Lung (tissue), 11 donors: ENCODE measurements at regions not wholly inside any gene's neighbourhood (a gene's known extent, or its start where the extent isn't known, plus 50 kb on each side); places are given as distances from the start of the nearest gene placed in this dataset.

Source experiments
- ATAC-seq: fragments of 200-7000 bp; cut with Tn5 transposase; one replicate; pipeline ENCODE4 v1.9.1; 2020; ENCODE audit warnings: moderate number of reproducible peaks; ENCODE audit not compliant: insufficient read depth, low FRiP score
- DNase-seq, 3 donors: peaks; one replicate each; pipeline ENCODE4 v3.0.0-alpha.2; 2013 to 2017
- H3K27ac ChIP-seq, 2 donors: one replicate each; pipeline ENCODE4 v1.5.1; 2013; ENCODE audit warnings: mild to moderate bottlenecking in 2 of 2, moderate library complexity in 2 of 2, control low read depth in 1 of 2, inconsistent platforms in 1 of 2, low read depth in 1 of 2, low read length in 1 of 2
- H3K27me3 ChIP-seq, 3 donors: one replicate each; pipeline ENCODE4 v1.5.1; 2013; ENCODE audit warnings: low read length in 2 of 3; ENCODE audit not compliant: control insufficient read depth in 3 of 3, insufficient read depth in 3 of 3
- H3K36me3 ChIP-seq, 4 donors: one replicate each; pipeline ENCODE4 v1.5.1; 2013; ENCODE audit warnings: low read length in 4 of 4, mild to moderate bottlenecking in 1 of 4, moderate library complexity in 1 of 4; ENCODE audit not compliant: control insufficient read depth in 4 of 4, insufficient read depth in 4 of 4
- H3K4me1 ChIP-seq, 5 donors: one replicate each; pipeline ENCODE4 v1.5.1; 2013; ENCODE audit warnings: low read length in 5 of 5, mild to moderate bottlenecking in 2 of 5, moderate library complexity in 1 of 5; ENCODE audit not compliant: control insufficient read depth in 5 of 5, insufficient read depth in 5 of 5
- H3K4me3 ChIP-seq: one replicate; pipeline ENCODE4 v1.5.1; 2013; ENCODE audit warnings: mild to moderate bottlenecking, control low read depth, moderate library complexity
- H3K9ac ChIP-seq, 2 donors: one replicate each; pipeline ENCODE4 v1.5.1; 2013; ENCODE audit warnings: low read length in 2 of 2, control low read depth in 1 of 2; ENCODE audit not compliant: insufficient read depth in 1 of 2
- H3K9me3 ChIP-seq, 4 donors: one replicate each; pipeline ENCODE4 v1.5.1; 2013; ENCODE audit warnings: low read length in 3 of 4, mild to moderate bottlenecking in 1 of 4, moderate library complexity in 1 of 4; ENCODE audit not compliant: control insufficient read depth in 4 of 4, insufficient read depth in 3 of 4
- CTCF ChIP-seq: IDR thresholded peaks from 2 replicates; pipeline ENCODE4 v1.5.1; 2012; ENCODE audit warnings: mild to moderate bottlenecking; ENCODE audit errors: control extremely low read depth, extremely low read depth
- WGBS, 2 donors: extraction: QIAGEN DNeasy Blood & Tissue Kit; methylation state at CpG; one replicate each; pipeline ENCODE4 v1.1.7; 2013; 5-methylcytosine and 5-hydroxymethylcytosine counted together
- donor health status: control.
- donor health status: control.
- donor health status: Bipolar disorder and iron deficiency.
- donor health status: healthy.
- donor health status: DM: yes; HTN: yes; CAD: no.

GRCh38 chr1:5329068-5329739 lies 663.0 kb downstream of the NPHP4 start:
- no peak overlapping the region for H3K4me3 ChIP-seq
- 62 to 63% methylated on average over 6 of the region's 6 CpGs for WGBS, 2 donors
- H3K9me3 ChIP-seq = peaks cover 0 to 10% (median 0%) of the 10 kb centered on the region in 4 donors
- no peaks in the 10 kb centered on the region for H3K27me3 ChIP-seq
- ATAC-seq (no peak), DNase-seq (peak in 1 of 3 donors; percentile 3)
- no peaks in the 10 kb centered on the region for H3K4me1 ChIP-seq
- no peak overlapping the region for H3K9ac ChIP-seq
- no peaks in the 10 kb centered on the region for H3K36me3 ChIP-seq
- TF ChIP-seq CTCF = no peak
- H3K27ac ChIP-seq = no peak overlapping the region

GRCh38 chr1:5324883-5325282 lies 667.3 kb downstream of the NPHP4 start:
- no peak for TF ChIP-seq CTCF
- H3K9ac ChIP-seq = no peak overlapping the region
- WGBS, 2 donors = 69 to 78% methylated on average over 2 of the region's 2 CpGs

GRCh38 chr1:5318143-5318816 lies 663.9 kb downstream of the AJAP1 start:
- no peak overlapping the region for H3K27ac ChIP-seq
- H3K4me3 ChIP-seq = no peak overlapping the region
- H3K27me3 ChIP-seq = peaks cover 0 to 1% (median 0%) of the 10 kb centered on the region in 3 donors
- no peak for ATAC-seq
- H3K36me3 ChIP-seq = no peaks in the 10 kb centered on the region
- WGBS, 2 donors = 84 to 87% methylated on average over 15 of the region's 15 CpGs
- TF ChIP-seq CTCF = no peak
- H3K9ac ChIP-seq = no peak overlapping the region
- no peaks in the 10 kb centered on the region for H3K4me1 ChIP-seq
- no peak for DNase-seq
- peaks cover 0 to 3% (median 0%) of the 10 kb centered on the region in 4 donors for H3K9me3 ChIP-seq

More at GRCh38 chr1:5324883-5325282, 667.3 kb downstream of the NPHP4 start:
- Histone ChIP-seq H3K27me3 (no peaks in the 10 kb centered on the region), H3K27ac (no peak overlapping the region), H3K36me3 (no peaks in the 10 kb centered on the region), H3K4me1 (no peaks in the 10 kb centered on the region), H3K4me3 (no peak overlapping the region), H3K9me3 (peaks cover 0 to 10% (median 1%) of the 10 kb centered on the region in 4 donors)
- DNase-seq (no peak), ATAC-seq (no peak)
